H9 (cell line): ENCODE measurements at regions not wholly inside any gene's neighbourhood (a gene's known extent, or its start where the extent isn't known, plus 50 kb on each side); places are given as distances from the start of the nearest gene placed in this dataset.
"Not testable (repeated sequence)": the region's sequence is repeated elsewhere in the genome, so short reads cannot be mapped to it uniquely, and the experiment has no call there.

Source experiments
- DNase-seq: peaks from one replicate; pipeline ENCODE4 v3.0.0-alpha.2; 2017
- H2AFZ ChIP-seq: one replicate; pipeline ENCODE4 v1.6.1; 2013; ENCODE audit warnings: mild to moderate bottlenecking, low read length, control low read depth, moderate library complexity
- H2AK5ac ChIP-seq: 2 replicates; pipeline ENCODE4 v1.6.1; 2013; ENCODE audit warnings: low read length, control low read depth, mixed read lengths; ENCODE audit not compliant: insufficient read length
- H2BK120ac ChIP-seq: one replicate; pipeline ENCODE4 v1.6.1; 2013; ENCODE audit warnings: low read depth, mild to moderate bottlenecking, low read length, control low read depth, inconsistent platforms; ENCODE audit not compliant: poor library complexity, severe bottlenecking
- H2BK12ac ChIP-seq: 2 replicates; pipeline ENCODE4 v1.6.1; 2013; ENCODE audit warnings: low read length, control low read depth, mixed read lengths, low read depth; ENCODE audit not compliant: insufficient read length
- H2BK15ac ChIP-seq: 2 replicates; pipeline ENCODE4 v1.6.1; 2013; ENCODE audit warnings: low read depth, low read length, control low read depth
- H2BK20ac ChIP-seq: one replicate; pipeline ENCODE4 v1.6.1; 2013; ENCODE audit warnings: low read depth, mild to moderate bottlenecking, low read length, control low read depth, inconsistent platforms; ENCODE audit not compliant: poor library complexity, severe bottlenecking
- H2BK5ac ChIP-seq: 2 replicates; pipeline ENCODE4 v1.6.1; 2013; ENCODE audit warnings: low read length, control low read depth, mixed read lengths; ENCODE audit not compliant: insufficient read length
- H3K14ac ChIP-seq: 2 replicates; pipeline ENCODE4 v1.6.1; 2013; ENCODE audit warnings: low read length, control low read depth; ENCODE audit not compliant: insufficient read depth
- H3K18ac ChIP-seq: 2 replicates; pipeline ENCODE4 v1.6.1; 2013; ENCODE audit warnings: low read depth, mild to moderate bottlenecking, mixed read lengths, low read length, control low read depth; ENCODE audit not compliant: insufficient read length
- H3K23ac ChIP-seq: 2 replicates; pipeline ENCODE4 v1.6.1; 2013; ENCODE audit warnings: low read length, control low read depth, mixed read lengths, low read depth; ENCODE audit not compliant: insufficient read length
- H3K23me2 ChIP-seq: 2 replicates; pipeline ENCODE4 v1.6.1; 2013; ENCODE audit warnings: low read depth, mild to moderate bottlenecking, mixed read lengths, low read length, control low read depth; ENCODE audit not compliant: insufficient read length, poor library complexity, severe bottlenecking
- H3K27ac ChIP-seq: 2 replicates; pipeline ENCODE4 v1.5.1; 2013; ENCODE audit warnings: low read length, control low read depth, mixed read lengths, low read depth; ENCODE audit not compliant: insufficient read length
- H3K27me3 ChIP-seq: 2 replicates; pipeline ENCODE4 v1.6.1; 2013; ENCODE audit warnings: low read length, control low read depth, inconsistent platforms; ENCODE audit not compliant: insufficient read depth
- H3K4ac ChIP-seq: 2 replicates; pipeline ENCODE4 v1.6.1; 2013; ENCODE audit warnings: low read depth, mild to moderate bottlenecking, control low read depth, inconsistent platforms, low read length, moderate library complexity
- H3K4me1 ChIP-seq: 2 replicates; pipeline ENCODE4 v1.6.1; 2013; ENCODE audit warnings: low read length, control low read depth, inconsistent platforms; ENCODE audit not compliant: insufficient read depth
- H3K4me2 ChIP-seq: 2 replicates; pipeline ENCODE4 v1.6.1; 2013; ENCODE audit warnings: low read length, control low read depth, mixed read lengths; ENCODE audit not compliant: insufficient read length, insufficient read depth
- H3K56ac ChIP-seq: 2 replicates; pipeline ENCODE4 v1.6.1; 2013; ENCODE audit warnings: low read depth, mild to moderate bottlenecking, mixed read lengths, low read length, control low read depth; ENCODE audit not compliant: insufficient read length
- H3K79me1 ChIP-seq: 2 replicates; pipeline ENCODE4 v1.6.1; 2013; ENCODE audit warnings: low read depth, mild to moderate bottlenecking, moderate library complexity, low read length, control low read depth, inconsistent platforms; ENCODE audit not compliant: insufficient read depth, poor library complexity, severe bottlenecking
- H3K79me2 ChIP-seq: 2 replicates; pipeline ENCODE4 v1.6.1; 2013; ENCODE audit warnings: low read length, control low read depth, inconsistent platforms; ENCODE audit not compliant: insufficient read depth
- H3K9ac ChIP-seq: 2 replicates; pipeline ENCODE4 v1.6.1; 2013; ENCODE audit warnings: low read length, control low read depth, mixed read lengths; ENCODE audit not compliant: insufficient read length; ENCODE audit errors: extremely low read depth
- H3K9me3 ChIP-seq: one replicate; pipeline ENCODE4 v1.6.1; 2013; ENCODE audit warnings: low read depth, low read length, inconsistent platforms; ENCODE audit not compliant: control insufficient read depth
- H3T11ph ChIP-seq: one replicate; pipeline ENCODE4 v1.6.1; 2013; ENCODE audit warnings: mild to moderate bottlenecking, low read length, control low read depth, inconsistent platforms
- H4K20me1 ChIP-seq: one replicate; pipeline ENCODE4 v1.6.1; 2013; ENCODE audit not compliant: control insufficient read depth, insufficient read length, insufficient read depth
- H4K5ac ChIP-seq: 2 replicates; pipeline ENCODE4 v1.6.1; 2013; ENCODE audit warnings: low read depth, mild to moderate bottlenecking, mixed read lengths, low read length, control low read depth; ENCODE audit not compliant: insufficient read length
- H4K8ac ChIP-seq: replicated peaks from 2 replicates; pipeline ENCODE4 v1.6.1; 2013; ENCODE audit warnings: low read length, control low read depth, mixed read lengths, low read depth; ENCODE audit not compliant: insufficient read length
- H4K91ac ChIP-seq: 2 replicates; pipeline ENCODE4 v1.6.1; 2013; ENCODE audit warnings: low read depth, mild to moderate bottlenecking, moderate library complexity, mixed read lengths, low read length, control low read depth; ENCODE audit not compliant: insufficient read length
- H3K27ac Mint-ChIP-seq, 3 experiments: 2 replicates in 2 of 3; 3 replicates in 1 of 3; pipeline ENCODE4 v1.8.0; 2020 to 2021; ENCODE audit warnings: mixed read lengths in 3 of 3, mild to moderate bottlenecking in 1 of 3, moderate library complexity in 1 of 3
- H3K27me3 Mint-ChIP-seq: 2 replicates; pipeline ENCODE4 v1.8.0; 2021; ENCODE audit warnings: low read depth, mild to moderate bottlenecking, moderate library complexity, mixed read lengths
- H3K36me3 Mint-ChIP-seq, 3 experiments: 2 replicates in 2 of 3; 3 replicates in 1 of 3; pipeline ENCODE4 v1.8.0; 2020 to 2021; ENCODE audit warnings: low read depth in 3 of 3, mixed read lengths in 3 of 3; ENCODE audit not compliant: insufficient read depth in 1 of 3
- H3K4me1 Mint-ChIP-seq, 2 experiments: 2 replicates each; pipeline ENCODE4 v1.8.0; 2020; ENCODE audit warnings: mixed read lengths in 2 of 2
- H3K4me3 Mint-ChIP-seq, 2 experiments: 2 replicates in 1 of 2; 3 replicates in 1 of 2; pipeline ENCODE4 v1.8.0; 2020 to 2021; ENCODE audit warnings: mild to moderate bottlenecking in 2 of 2, mixed read lengths in 2 of 2, moderate library complexity in 1 of 2
- H3K9me3 Mint-ChIP-seq, 2 experiments: 2 replicates in 1 of 2; 3 replicates in 1 of 2; pipeline ENCODE4 v1.8.0; 2020; ENCODE audit warnings: mild to moderate bottlenecking in 2 of 2, mixed read lengths in 2 of 2, moderate library complexity in 1 of 2
- WGBS: extraction: QIAGEN DNeasy Blood & Tissue Kit; methylation state at CpG from one replicate; pipeline ENCODE4 v1.1.7; 2013; ENCODE audit warnings: missing lambda C conversion rate, low lambda C conversion rate, mixed read lengths; ENCODE audit not compliant: insufficient read length; ENCODE audit errors: extremely low coverage; 5-methylcytosine and 5-hydroxymethylcytosine counted together
- TF ChIP-seq, protein P1 (sequence below): fragments of 200-600 bp; sonication (generic); conservative IDR thresholded peaks from 3 replicates; pipeline ENCODE4 v1.8.0; 2021; ENCODE audit warnings: antibody characterized with exemption, mild to moderate bottlenecking

DNA sequence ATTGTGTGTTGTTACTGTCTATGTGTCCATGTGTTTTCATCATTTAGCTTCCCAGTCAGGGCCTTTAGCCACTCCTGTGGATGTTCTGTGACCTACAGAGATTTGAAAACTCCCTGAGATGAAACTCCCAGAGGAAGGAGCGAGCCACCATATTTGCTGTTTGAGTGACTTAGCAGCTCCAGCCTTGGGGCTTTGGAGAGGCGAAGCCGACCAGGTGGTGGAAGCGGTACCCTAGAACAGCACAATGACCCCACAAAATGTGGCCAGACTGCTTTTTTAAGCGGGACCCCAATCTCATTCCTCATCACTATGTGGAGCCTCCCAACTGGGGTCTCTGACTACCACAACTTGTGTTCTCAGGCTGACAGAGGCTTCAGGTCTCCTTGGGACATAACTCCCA is 323.9 kb upstream of the KCND2 start:
- no CpG with 5 or more reads among the region's 5 CpGs for WGBS
- H3K9me3 Mint-ChIP-seq = no peaks in the 10 kb centered on the region
- H3K4me1 Mint-ChIP-seq = no peaks in the 10 kb centered on the region

DNA sequence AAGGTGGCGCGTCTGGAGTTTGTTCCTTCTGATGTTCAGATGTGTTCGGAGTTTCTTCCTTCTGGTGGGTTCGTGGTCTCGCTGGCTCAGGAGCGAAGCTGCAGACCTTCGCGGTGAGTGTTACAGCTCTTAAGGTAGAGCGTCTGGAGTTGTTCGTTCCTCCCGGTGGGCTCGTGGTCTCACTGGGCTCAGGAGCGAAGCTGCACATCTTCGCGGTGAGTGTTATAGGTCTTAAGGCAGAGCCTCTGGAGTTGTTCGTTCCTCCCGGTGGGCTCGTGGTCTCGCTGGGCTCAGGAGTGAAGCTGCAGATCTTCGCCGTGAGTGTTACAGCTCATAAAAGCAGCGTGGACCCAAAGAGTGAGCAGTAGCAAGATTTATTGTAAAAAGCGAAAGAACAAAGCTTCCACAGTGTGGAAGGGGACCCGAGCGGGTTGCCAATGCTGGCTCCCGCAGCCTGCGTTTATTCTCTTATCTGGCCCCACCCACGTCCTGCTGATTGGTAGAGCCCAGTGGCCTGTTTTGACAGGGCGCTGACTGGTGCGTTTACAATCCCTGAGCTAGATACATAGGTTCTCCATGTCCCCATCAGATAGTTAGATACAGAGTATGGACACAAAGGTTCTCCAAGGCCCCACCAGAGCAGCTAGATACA is 322.5 kb upstream of the KCND2 start:
- H3K27me3 Mint-ChIP-seq, H3K79me2 ChIP-seq, H3K27me3 ChIP-seq, H3T11ph ChIP-seq, H3K9me3 Mint-ChIP-seq, H3K27ac ChIP-seq, H3K4ac ChIP-seq, H2BK120ac ChIP-seq, H4K20me1 ChIP-seq, H2BK5ac ChIP-seq, H4K8ac ChIP-seq, H2BK15ac ChIP-seq, H2AK5ac ChIP-seq, H4K5ac ChIP-seq, H4K91ac ChIP-seq, H3K36me3 Mint-ChIP-seq, H3K4me2 ChIP-seq, H3K14ac ChIP-seq, H3K23ac ChIP-seq, H2BK12ac ChIP-seq, H3K4me1 Mint-ChIP-seq, H3K18ac ChIP-seq, H2BK20ac ChIP-seq, H2AFZ ChIP-seq, H3K23me2 ChIP-seq, DNase-seq, H3K4me1 ChIP-seq, H3K4me3 Mint-ChIP-seq, H3K9ac ChIP-seq, H3K79me1 ChIP-seq, H3K9me3 ChIP-seq, H3K56ac ChIP-seq, H3K27ac Mint-ChIP-seq: not testable (repeated sequence)
- no CpG with 5 or more reads among the region's 30 CpGs for WGBS

More for the DNA sequence above, 323.9 kb upstream of the KCND2 start:
- no peak for DNase-seq
- H2BK20ac ChIP-seq = no peak overlapping the region
- no peaks in the 10 kb centered on the region for H3K9me3 ChIP-seq
- no peak overlapping the region for H2AK5ac ChIP-seq
- no peaks in the 10 kb centered on the region for H3K27me3 Mint-ChIP-seq
- no peak overlapping the region; a peak in 1 of 7 replicates for H3K27ac Mint-ChIP-seq
- H2BK5ac ChIP-seq = no peak overlapping the region
- H3K14ac ChIP-seq = no peak overlapping the region
- no peak overlapping the region for H4K91ac ChIP-seq
- no peak overlapping the region for H2BK12ac ChIP-seq
- H2BK15ac ChIP-seq = no peak overlapping the region
- no peak overlapping the region for H3K56ac ChIP-seq
- no peaks in the 10 kb centered on the region for H3K4me1 ChIP-seq
- no peaks in the 10 kb centered on the region for H3K23me2 ChIP-seq
- no peak overlapping the region for H3K4ac ChIP-seq
- no peak overlapping the region for H3K9ac ChIP-seq
- H2BK120ac ChIP-seq = no peak overlapping the region
- H3K27ac ChIP-seq = no peak overlapping the region
- TF ChIP-seq, protein P1, sequence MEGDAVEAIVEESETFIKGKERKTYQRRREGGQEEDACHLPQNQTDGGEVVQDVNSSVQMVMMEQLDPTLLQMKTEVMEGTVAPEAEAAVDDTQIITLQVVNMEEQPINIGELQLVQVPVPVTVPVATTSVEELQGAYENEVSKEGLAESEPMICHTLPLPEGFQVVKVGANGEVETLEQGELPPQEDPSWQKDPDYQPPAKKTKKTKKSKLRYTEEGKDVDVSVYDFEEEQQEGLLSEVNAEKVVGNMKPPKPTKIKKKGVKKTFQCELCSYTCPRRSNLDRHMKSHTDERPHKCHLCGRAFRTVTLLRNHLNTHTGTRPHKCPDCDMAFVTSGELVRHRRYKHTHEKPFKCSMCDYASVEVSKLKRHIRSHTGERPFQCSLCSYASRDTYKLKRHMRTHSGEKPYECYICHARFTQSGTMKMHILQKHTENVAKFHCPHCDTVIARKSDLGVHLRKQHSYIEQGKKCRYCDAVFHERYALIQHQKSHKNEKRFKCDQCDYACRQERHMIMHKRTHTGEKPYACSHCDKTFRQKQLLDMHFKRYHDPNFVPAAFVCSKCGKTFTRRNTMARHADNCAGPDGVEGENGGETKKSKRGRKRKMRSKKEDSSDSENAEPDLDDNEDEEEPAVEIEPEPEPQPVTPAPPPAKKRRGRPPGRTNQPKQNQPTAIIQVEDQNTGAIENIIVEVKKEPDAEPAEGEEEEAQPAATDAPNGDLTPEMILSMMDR = no peak
- H3T11ph ChIP-seq = no peak overlapping the region
- no peaks in the 10 kb centered on the region for H3K79me2 ChIP-seq
- no peak overlapping the region for H2AFZ ChIP-seq
- no peak overlapping the region for H3K18ac ChIP-seq
- no peak overlapping the region for H4K5ac ChIP-seq
- H4K20me1 ChIP-seq = no peaks in the 10 kb centered on the region
- no peak overlapping the region for H4K8ac ChIP-seq
- no peak overlapping the region for H3K23ac ChIP-seq
- H3K4me3 Mint-ChIP-seq = no peak overlapping the region
- no peaks in the 10 kb centered on the region for H3K79me1 ChIP-seq
- H3K36me3 Mint-ChIP-seq = no peaks in the 10 kb centered on the region
- H3K4me2 ChIP-seq = no peak overlapping the region
- H3K27me3 ChIP-seq = no peaks in the 10 kb centered on the region
